Stimulated activated CD4-positive, alpha-beta T cell treated with anti-CD3 and anti-CD28 coated beads, Interleukin-2, amount 100 ng/mL, for 48 hours (primary cell): ENCODE measurements at regions not wholly inside any gene's neighbourhood (a gene's known extent, or its start where the extent isn't known, plus 50 kb on each side); places are given as distances from the start of the nearest gene placed in this dataset.

Source experiments
- DNase-seq, 2 donors: peaks; one replicate each; pipeline ENCODE4 v3.0.0-alpha.2; 2020

DNA sequence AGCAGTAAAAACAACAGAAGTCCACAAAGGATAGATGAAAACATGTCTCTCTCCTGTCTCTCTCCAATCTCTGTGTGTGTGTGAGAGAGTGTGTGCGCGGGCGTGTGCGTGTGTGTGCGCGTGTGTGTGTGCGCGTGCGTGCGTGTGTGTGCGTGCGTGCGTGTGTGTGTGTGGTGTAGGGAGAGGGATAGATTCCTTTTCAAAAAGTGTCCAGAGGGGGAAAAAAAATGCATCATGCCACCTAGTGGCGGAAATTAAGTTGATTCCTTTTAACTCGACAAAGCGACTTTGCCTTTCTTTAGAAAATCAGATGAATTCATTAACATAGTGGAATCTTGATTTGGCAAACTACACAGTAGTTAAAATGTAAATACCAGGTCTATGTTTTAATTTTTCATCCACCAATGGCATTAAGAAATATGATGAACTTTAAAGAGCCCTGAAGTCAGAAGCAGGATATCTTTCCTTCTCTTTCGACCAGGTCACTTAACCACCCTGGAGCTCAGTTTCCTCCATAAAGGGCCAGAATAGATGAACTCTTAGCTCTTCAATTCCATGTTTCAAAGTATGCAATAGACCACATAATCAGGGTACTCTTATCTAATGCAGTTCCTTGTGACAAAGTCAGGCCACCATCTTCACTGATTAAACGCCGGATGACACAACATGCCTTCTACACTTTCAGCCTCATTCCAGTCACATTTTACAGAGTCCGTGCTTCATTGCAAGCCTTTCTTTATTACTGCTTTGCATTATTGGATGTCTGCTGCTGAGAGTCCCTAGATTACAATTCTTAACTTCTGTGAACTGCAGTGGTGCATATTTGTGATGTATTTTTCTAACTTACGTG is 162.8 kb downstream of the FBXO8 start:
- peak in 1 of 2 donors; percentile 1 for DNase-seq

DNA sequence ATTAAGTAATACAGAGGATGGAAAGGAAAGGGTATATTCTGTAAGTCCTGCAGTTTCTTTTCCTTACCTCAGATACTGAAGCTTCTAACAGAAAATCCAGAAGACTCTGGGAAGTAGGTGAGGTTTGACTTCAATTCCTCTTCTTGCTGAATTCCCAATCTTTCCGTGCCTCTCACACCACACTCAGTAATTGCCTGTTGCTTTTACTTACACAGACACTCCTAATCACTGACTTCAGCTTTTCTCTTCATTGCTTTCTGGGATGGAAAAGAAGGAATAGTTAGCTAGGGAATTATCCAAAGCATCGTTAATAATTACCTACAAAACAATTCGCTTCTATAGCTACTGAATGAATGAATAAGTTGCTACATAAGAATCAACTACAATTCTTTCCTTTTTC is 163.6 kb downstream of the FBXO8 start:
- DNase-seq, result no peak

DNA sequence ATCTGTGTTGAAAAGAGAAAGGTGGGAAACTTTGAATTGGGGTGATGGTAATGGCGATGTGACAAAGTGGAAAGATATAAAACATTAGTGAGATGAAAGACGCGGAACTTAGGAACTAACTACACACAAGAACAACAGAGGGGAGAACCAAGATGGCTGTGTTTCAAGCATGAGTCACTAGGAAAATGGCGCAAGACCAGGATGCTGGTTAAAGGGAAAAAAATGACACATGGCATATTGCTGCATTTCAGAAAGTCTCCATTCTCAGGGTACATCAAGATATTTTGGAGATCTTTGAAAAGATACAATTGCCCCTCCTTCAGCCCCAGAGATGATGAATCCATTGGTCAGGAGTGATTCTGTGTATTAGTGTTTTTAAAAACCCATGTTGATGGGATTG is 164.4 kb downstream of the FBXO8 start:
- no peak for DNase-seq

DNA sequence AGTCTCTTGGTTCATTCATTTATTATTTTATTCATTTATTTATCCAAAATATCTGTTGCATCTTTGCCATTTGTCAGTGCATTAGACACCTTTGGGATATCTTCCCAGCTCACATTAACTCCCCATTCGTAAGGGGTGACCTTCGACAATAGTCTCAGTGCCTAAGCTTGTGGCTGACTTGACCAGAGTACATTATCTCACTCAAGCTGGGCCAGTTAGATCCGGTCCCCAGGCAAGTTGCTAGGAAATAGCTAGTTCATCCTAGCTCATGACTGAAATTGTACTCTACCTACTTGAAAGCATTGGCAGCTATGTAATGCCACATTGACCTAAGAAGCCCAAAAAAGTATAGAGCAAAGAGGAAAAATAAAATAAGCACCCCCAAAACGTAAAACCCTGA is 165.3 kb downstream of the FBXO8 start:
- DNase-seq, result no peak

DNA sequence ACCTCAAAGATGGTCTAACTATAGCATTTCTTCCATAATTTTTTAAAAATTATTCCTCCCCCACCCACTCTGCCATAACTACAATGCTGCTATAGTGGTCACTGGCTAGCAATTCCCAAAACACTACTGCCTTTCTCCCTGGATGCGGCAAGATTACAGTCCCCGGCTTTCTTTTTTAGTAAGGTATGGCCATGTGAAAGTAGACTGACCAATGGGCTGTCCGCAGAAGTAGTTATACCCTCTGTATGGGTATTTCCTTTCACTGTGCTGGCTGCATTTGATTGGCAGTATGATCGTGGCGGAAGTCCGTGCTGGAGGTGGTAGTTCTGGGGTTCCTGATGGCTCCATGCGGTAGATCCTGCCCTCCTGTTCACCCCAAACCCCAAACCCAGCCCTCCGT is 166.0 kb downstream of the FBXO8 start:
- DNase-seq, result no peak

DNA sequence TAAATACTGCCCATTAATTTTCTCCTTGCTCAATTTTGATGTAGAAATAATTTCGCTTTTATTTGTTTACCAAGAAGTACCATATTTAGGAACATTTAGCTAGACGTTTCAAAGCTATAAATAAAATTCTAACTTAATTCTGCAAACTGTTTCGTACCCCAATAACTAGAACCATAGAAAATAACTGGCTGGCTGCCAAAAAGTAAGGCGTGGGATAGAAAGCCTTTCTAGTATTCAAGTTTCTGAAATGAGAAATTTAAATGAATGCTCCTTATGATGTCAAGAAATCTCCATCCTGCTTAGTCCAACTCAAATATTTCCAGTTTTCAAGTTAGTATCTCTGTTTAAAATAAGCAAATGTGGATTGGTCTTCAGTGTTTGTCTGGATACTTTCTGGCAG is 167.4 kb downstream of the FBXO8 start:
- DNase-seq, result no peak

DNA sequence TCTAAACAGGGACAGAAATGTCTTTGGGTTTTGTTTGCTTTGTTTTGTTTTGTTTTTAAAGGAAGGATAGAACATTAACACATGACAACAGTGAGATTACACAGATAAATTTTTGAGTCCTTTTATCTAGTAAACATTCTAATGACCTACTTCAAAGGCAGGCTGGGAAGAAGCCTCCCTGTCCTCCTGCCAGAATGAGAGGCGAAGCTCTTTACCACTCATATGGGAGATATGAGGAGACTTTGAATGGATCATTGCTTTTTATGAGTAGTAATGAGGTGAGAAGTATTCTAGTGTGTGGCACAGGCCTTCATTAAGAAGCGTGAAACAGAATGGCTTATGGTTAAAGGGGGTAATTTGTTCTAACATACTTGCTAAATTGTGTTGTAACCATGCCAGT is 172.0 kb downstream of the FBXO8 start:
- no peak for DNase-seq

DNA sequence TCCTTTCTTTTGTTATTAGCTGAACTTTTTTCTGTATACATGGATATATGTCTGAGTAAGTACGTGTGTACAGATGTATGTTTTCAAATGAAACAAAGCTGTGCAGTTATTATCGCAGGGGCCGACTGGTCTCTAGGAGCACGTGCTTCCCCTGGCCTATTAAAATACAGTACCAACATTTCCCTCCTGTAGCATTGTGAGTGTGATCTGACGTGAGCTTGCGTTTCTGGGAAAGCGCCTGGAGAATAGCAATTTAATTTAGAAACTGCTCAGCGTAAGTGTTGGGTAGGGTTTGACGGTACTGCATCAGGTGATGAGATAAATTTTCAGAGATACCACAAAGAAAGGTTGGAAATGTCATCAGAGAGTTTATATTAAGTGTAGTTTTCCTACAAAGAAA is 173.3 kb downstream of the FBXO8 start:
- DNase-seq, result no peak

DNA sequence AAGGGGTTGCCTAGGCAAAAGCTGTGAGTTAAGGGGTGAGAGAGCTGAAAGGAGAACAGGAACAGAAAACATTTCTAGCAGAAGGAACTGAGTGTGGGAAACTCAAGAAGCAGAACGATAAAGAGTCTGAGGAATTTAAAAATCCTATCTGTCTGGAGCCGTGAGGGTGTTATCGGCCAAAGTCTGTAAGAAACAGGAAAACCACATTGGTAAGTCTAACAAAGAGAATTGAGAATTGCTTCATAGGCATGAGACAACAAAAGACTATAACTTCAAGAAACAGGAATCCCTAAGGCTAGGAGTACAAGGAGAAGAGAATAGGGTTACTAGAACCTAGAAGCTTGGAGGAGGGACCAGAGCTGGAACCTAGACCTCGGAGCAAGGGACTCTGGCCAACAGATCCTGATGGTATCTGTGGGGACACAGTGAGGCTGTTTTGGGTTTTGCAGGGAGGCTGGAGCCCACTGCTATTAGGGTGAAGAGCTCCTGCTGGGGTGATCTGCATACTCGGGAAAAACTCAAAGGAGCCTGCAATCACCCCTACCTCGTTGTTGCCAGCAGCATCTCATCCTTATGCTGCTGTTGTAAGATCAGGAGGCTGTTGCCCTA is 175.6 kb downstream of the FBXO8 start:
- no peak for DNase-seq

DNA sequence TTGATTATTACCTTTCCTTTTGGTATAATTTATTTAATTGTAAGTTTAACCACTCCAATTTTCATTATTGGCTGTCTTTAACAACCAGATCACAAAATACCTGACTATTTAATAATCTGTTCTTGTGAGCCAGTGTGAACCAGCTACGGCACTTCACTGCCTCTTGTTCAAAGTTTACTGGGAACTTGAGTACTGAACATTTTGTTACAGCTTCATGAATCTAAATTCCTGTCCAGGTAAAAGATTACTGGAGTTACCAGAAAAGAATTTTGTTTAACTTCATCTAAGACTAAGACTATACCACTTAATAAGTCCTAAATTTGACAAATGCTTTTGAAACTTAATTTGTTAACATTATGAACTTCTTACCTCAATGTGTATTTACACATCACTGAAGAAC is 178.3 kb downstream of the FBXO8 start:
- no peak for DNase-seq

DNA sequence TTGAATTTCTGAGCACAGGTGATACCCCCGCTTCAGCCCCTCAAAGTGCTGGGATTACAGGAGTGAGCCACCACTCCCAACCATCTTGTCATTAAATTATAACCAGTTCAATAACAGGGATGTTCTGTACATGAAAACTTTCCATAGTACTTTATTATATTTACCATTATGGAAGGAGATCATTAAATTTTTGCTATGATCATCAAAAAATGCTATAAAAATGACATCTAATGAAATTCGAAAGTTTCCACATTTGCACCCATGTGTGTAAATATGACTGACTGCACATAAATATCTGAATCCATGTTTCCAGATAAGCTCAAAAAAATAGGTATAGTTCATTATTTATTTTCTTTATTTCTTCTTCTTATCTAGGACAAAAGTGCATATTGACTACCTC is 182.6 kb downstream of the FBXO8 start:
- DNase-seq, result no peak

DNA sequence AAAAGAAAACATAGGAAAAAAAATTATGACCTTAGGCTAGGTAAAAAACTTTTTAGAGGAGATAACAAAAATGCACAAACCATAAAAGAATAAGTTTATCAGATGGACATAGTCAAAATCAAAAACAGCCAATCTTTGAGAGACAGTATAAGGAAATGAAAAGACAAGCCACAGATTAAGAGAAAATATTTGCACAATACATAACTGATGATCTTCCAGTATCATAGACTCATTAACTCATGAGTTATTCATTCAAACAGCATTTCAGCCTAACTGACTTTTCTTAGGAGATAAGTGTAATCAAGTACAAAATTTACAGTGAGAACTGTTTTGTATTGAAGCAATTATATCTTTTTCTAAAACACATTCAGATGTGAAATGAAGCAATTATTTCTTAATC is 183.8 kb downstream of the FBXO8 start:
- DNase-seq, result no peak

DNA sequence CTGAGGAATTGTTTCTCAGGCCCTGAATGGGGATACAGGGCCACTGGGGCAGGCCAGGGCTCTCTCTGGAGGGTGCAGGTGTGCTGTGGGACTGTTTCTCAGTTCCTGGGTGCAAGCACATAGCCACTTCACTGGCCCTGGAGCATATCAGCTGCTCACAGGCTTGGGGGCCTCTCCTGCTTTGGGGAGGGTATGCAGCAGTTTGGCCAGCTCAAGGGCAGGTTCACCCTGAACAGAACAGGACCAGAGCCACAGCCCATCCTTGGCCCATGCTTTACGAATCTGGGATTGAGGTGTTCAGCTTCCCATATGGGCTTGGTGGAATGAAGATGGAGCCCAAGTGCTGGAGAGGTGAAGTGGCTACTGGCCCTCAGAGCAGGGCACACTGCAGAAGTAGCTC is 186.5 kb downstream of the FBXO8 start:
- DNase-seq, result no peak

DNA sequence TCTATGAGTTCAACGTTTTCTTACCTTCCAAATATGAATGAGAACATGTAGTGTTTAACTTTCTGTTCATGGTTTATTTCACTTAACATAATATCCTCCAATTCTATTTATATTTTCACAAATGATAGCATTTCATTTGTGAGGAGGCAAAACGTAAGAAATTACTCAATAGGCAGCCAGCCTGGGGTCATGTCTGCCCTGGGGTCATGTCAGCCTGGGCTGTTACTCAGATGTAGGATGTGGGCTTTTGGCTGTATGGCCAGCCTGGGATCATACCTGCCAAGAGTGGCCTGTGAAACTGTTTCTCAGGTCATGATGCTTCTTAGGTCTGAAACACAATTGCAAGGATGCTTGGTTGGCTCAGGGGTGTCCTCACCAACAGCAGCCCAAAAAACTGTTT is 187.0 kb downstream of the FBXO8 start:
- no peak for DNase-seq

DNA sequence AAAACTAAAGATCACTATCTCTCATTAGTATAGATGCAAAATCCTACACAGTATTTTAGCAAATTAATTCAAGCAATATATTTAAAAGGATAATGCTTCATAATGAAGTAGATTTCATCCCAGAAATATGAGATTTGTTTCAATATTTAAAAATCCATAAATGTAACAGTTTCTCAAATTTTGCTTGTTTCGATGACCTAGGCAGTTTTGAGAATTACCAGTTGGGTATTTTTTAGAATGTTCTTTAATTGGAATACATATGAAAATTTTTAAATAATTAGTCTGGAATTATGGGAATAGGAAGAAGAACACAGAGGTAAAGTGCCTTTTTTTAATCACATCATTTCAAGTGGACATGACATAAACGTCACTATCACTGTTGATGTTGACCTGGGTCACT is 192.3 kb downstream of the FBXO8 start:
- no peak for DNase-seq

DNA sequence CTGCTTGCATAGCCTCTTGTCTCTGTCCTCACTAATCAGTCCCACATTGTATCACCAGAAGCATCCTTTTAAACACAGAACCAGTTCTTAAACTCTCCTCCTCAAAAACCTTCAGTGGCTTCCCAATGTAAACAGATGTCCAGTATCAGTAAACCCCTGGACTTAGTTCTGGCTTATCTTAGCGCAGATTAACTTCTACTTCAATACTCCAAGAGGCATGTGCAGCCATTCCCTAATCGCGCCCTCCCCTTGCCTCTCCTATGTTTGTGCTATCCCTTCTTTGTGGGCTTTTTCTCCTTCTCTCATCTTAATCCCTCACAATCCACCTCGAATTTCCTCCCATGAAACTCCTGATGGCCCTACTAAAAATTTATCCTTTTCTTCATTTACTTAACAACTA is 193.8 kb downstream of the FBXO8 start:
- DNase-seq, result no peak

DNA sequence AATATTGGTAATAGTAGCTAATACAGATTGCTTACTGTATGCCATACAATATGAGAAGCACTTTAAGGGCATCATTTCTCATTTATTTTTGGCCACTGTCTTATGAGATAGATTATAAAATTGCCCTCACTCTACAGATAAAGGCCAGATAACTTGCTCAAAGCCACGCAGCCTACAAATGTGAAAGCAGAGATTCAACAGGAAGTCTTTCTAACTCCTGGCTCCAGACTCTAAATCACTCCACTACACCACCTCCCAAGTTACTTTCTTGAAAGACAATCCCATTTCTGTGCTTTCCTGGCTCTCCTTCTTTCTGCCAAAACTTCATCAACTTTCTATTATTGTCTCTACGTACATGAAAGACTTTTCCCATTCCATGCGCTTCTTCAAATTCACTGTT is 194.7 kb downstream of the FBXO8 start:
- DNase-seq, result no peak

DNA sequence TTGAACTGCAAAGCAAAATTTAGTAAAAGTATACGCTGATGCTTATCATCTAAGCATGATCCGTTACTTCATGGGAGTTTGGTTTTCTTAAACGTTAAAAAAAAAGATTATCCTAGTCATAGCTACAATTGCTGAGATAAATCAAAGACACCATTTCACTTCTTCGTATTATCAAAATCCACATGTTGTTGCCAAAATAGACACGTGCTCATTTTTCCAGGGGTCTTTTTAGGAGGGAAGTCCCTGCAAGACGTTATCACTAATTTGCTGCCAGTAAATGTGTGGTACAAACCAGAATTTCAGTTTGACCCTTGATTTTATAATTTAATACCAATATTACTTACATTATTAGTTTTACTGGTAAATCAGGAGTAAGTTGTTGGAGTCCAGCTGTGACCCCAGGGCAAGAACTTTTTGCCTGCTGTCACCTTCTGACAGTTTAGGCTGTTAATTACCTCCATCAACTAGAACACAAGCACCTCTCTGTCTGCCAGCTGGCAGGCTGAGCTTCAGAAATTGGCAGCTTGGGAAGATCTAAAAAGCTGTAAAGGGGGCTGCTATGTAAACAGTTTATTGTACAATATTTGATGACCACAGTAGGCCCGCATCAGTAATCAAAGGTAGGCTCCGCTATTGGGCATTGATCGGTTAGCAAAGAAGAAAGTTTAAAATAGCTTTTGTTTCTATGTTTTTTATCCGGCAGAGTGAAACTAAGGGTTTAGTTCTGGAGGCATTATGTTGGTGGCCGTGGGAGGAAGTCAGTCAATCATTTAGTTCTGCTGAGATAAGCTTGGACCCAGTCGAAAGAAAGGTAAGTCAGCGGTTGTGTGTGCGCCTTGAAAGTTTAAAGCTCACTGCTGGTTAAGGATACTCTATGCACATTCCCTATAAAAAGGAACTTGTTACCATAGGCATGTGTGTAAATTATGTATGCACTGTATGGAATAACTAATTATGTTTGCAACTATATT is 196.4 kb downstream of the FBXO8 start:
- DNase-seq, result no peak

DNA sequence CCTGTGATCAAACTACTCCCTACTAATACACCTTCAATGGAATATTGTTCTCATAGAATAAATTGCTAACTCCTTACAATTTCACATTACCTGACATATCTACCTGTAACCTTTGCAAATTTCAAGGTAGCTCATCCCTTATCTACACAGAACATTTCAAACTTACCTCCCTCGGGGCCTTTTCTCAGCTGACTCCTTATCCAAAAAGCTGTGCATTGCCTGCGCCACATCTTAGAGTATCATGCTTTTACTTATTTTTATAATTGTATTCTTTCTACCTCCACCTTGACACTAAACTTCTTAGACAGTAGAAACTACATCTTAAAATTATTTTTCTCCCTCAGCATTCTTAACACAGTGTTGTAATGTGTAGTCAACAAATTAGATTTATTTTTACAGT is 198.5 kb downstream of the FBXO8 start:
- DNase-seq, result no peak

DNA sequence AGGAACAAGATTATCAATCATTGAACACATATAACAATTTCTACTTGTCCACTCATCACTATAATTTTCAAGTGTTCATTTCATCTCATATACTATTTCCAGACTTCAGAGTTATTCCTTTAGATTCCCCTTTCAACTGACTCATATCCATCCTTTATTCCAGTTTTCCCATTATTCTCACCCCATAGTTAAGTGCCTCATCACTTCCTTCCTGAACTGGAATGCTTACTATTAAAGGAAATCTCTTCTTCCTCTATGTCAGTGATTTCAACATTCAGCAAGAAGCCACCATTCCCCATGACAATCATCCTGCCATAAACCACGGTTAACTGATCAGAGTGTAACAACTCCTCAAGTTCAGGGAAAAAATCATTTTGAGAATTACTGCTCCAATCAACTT is 198.9 kb downstream of the FBXO8 start:
- DNase-seq, result no peak

DNA sequence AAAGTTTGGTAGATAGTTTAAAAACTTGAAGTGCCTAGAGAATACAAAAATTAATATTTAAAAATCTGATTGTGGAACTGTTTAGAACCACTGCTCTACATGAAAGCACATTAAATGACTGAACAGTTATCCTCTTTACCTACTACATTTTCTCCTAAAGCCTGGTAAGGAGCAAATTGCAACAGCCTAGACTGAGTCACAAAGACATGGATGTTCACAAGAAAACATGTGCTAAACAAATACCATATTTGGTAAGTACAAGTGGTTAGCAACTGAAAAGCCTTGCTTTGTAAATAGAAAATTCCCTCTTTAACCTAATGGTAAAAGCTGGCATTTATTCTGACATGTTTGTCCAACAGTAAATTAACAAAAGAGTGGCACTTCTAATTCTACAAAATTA is 203.1 kb downstream of the FBXO8 start:
- DNase-seq, result no peak

DNA sequence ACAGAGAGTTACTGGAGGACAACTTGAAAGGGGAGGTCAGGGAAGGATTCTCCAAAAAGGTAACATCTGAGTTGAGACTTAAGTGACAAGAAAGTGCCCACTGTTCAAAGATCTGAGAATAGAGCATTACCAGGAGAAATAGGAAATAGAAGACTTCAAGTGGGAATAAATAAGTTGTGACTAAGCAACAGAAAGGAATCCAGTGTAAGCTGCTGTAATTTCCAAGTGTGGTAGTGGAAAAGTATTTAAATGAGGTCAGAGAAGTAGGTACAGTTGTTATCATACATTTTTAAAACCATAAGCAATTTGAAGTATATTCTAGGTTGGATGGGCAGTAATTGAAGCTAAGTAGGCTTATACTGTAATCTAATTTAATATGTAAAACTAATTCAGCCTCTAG is 211.9 kb downstream of the FBXO8 start:
- DNase-seq, result no peak

DNA sequence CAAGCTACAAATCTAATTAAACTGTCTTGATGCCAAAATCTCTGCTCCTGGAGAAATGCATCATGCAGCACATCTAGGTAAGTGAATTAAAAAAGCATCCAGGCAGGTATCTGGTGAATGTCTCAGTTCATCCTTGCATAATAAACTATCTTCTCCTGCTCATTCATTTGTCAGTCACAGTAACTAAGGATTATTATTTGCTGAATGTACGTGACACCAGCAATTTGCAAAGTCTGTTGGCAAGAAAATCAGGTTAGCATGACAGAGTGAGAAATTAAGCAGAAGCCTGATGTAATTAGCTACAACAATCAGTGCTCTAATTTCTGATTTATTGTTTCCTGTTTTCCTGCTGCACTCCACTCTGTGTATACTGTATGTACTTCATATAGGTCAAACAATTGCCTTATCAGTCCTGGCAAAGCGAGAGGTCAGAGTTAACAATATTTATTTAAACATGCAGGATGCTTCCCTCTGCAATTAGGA is 213.6 kb downstream of the FBXO8 start:
- DNase-seq, result no peak
